A549 (cell line): ENCODE measurements at regions not wholly inside any gene's neighbourhood (a gene's known extent, or its start where the extent isn't known, plus 50 kb on each side); places are given as distances from the start of the nearest gene placed in this dataset.

Experiments used
- ATAC-seq, 2 experiments: fragments of 200-7000 bp in 1 of 2; fragments of >200 bp in 1 of 2; cut with Nextera tagmentation in 1 of 2; cut with Tn5 transposase in 1 of 2; 3 replicates each; pipeline versions ENCODE4 v1.8.0 to v1.9.1; 2018 to 2020; ENCODE audit warnings: mild to moderate bottlenecking in 1 of 2, moderate library complexity in 1 of 2
- CTCF ChIA-PET: fragments of 300-600 bp; sonication (Branson Sonifier 250); formaldehyde crosslinking; extraction: SDS; loops from one replicate; lab custom pipeline; 2021; ENCODE audit warnings: antibody characterized with exemption, inconsistent platforms; lab: Yijun Ruan, JAX
- POLR2A ChIA-PET: fragments of 350-600 bp; formaldehyde crosslinking; extraction: SDS; loops from one replicate; lab custom pipeline; 2021; ENCODE audit warnings: antibody characterized with exemption, inconsistent platforms; lab: Yijun Ruan, JAX
- DNase-seq, 2 experiments: peaks; one replicate each; pipeline versions ENCODE4 v3.0.0 to v3.0.0-alpha.2; 2011 to 2016; ENCODE audit warnings: low read depth in 1 of 2, low spot score in 1 of 2
- FAIRE-seq: peaks from 2 replicates; lab custom pipeline; 2011; peaks lifted over from hg19 to GRCh38; lab: Jason Lieb, UNC
- H3K27ac ChIP-seq, 2 experiments: fragments of >200 bp; sonication (Bioruptor Twin); formaldehyde crosslinking; 3 replicates each; pipeline ENCODE4 v1.5.1; 2016 to 2017
- H3K4me1 ChIP-seq: fragments of >200 bp; sonication (Bioruptor Twin); formaldehyde crosslinking; 3 replicates; pipeline ENCODE4 v1.6.1; 2016
- H3K4me2 ChIP-seq: fragments of >200 bp; sonication (Bioruptor Twin); formaldehyde crosslinking; 3 replicates; pipeline ENCODE4 v1.6.1; 2016
- H3K4me3 ChIP-seq: fragments of >200 bp; sonication (Bioruptor Twin); formaldehyde crosslinking; 3 replicates; pipeline ENCODE4 v1.5.1; 2016
- H3K9me3 ChIP-seq: fragments of >200 bp; sonication (Bioruptor Twin); formaldehyde crosslinking; 3 replicates; pipeline ENCODE4 v1.6.1; 2016
- BCL3 ChIP-seq: fragments of >200 bp; sonication (Bioruptor Twin); formaldehyde crosslinking; IDR thresholded peaks from 3 replicates; pipeline ENCODE4 v1.6.1; 2016
- EHMT2 ChIP-seq: fragments of 200-600 bp; sonication (generic); IDR thresholded peaks from 2 replicates; pipeline ENCODE4 v1.6.1; 2016; ENCODE audit warnings: antibody characterized with exemption, low read depth, mild to moderate bottlenecking, moderate library complexity
- ELK1 ChIP-seq: fragments of 150-350 bp; IDR thresholded peaks from 2 replicates; pipeline ENCODE4 v1.6.1; 2014; ENCODE audit warnings: low read depth, mild to moderate bottlenecking, low read length
- FOXS1 ChIP-seq: fragments of 250-450 bp; sonication (Bioruptor Pico); IDR thresholded peaks from 2 replicates; pipeline ENCODE4 v1.5.0; 2020; ENCODE audit warnings: mild to moderate bottlenecking, moderate library complexity
- HOXA7 ChIP-seq: fragments of 250-450 bp; sonication (Bioruptor Pico); IDR thresholded peaks from 2 replicates; pipeline ENCODE4 v1.5.0; 2020; ENCODE audit warnings: mild to moderate bottlenecking, moderate library complexity
- HOXB5 ChIP-seq: fragments of 250-450 bp; sonication (Bioruptor Pico); IDR thresholded peaks from 2 replicates; pipeline ENCODE4 v1.5.0; 2020; ENCODE audit warnings: mild to moderate bottlenecking, moderate library complexity
- JUNB ChIP-seq: fragments of >200 bp; sonication (Bioruptor Twin); formaldehyde crosslinking; IDR thresholded peaks from 2 replicates; pipeline ENCODE4 v1.6.1; 2016
- KDM1A ChIP-seq: fragments of 200-600 bp; sonication (generic); IDR thresholded peaks from 2 replicates; pipeline ENCODE4 v1.6.1; 2016; ENCODE audit warnings: low read depth, mild to moderate bottlenecking
- MAFK ChIP-seq: fragments of 450-650 bp; IDR thresholded peaks from 2 replicates; pipeline ENCODE4 v1.6.1; 2014; ENCODE audit not compliant: partially characterized antibody
- MAZ ChIP-seq: fragments of 150-350 bp; IDR thresholded peaks from 2 replicates; pipeline ENCODE4 v1.6.1; 2014; ENCODE audit warnings: antibody characterized with exemption, low read depth, low read length, borderline replicate concordance
- MYC ChIP-seq: IDR thresholded peaks from 2 replicates; pipeline ENCODE4 v1.6.1; 2012; ENCODE audit warnings: mild to moderate bottlenecking, inconsistent platforms, low read length, improper control_type of control experiment, borderline replicate concordance
- NFE2L2 ChIP-seq: fragments of 150-350 bp; conservative IDR thresholded peaks from 2 replicates; pipeline ENCODE4 v1.6.1; 2014; ENCODE audit warnings: low read length
- NR3C1 ChIP-seq: fragments of >200 bp; sonication (Bioruptor Twin); formaldehyde crosslinking; IDR thresholded peaks from 3 replicates; pipeline ENCODE4 v1.6.1; 2017
- PBX3 ChIP-seq: IDR thresholded peaks from 2 replicates; pipeline ENCODE4 v1.6.1; 2012
- RARB ChIP-seq: fragments of 250-450 bp; sonication (Bioruptor Pico); IDR thresholded peaks from 2 replicates; pipeline ENCODE4 v1.8.0; 2021; ENCODE audit warnings: mild to moderate bottlenecking, moderate library complexity
- RCOR1 ChIP-seq: fragments of 150-350 bp; IDR thresholded peaks from 2 replicates; pipeline ENCODE4 v1.6.1; 2014; ENCODE audit warnings: antibody characterized with exemption, low read length, low read depth
- RNF2 ChIP-seq: fragments of 200-600 bp; sonication (generic); IDR thresholded peaks from 2 replicates; pipeline ENCODE4 v1.6.1; 2016; ENCODE audit warnings: low read depth, mild to moderate bottlenecking, antibody characterized with exemption, moderate library complexity, borderline replicate concordance
- ZC3H11A ChIP-seq: fragments of 450-650 bp; IDR thresholded peaks from 2 replicates; pipeline ENCODE4 v1.6.1; 2014; ENCODE audit warnings: antibody characterized with exemption, mild to moderate bottlenecking
- WGBS: methylation state at CpG from one replicate; pipeline ENCODE4 v1.1.6; 2017; ENCODE audit errors: missing lambda C conversion rate; 5-methylcytosine and 5-hydroxymethylcytosine counted together
- TF ChIP-seq, protein P1 (sequence below): fragments of 250-450 bp; sonication (Bioruptor Pico); IDR thresholded peaks from 2 replicates; pipeline ENCODE4 v1.5.0; 2021; ENCODE audit warnings: mild to moderate bottlenecking, moderate library complexity, borderline replicate concordance
- TF ChIP-seq, protein P2 (sequence below): fragments of >200 bp; sonication (Bioruptor Twin); formaldehyde crosslinking; IDR thresholded peaks from 3 replicates; pipeline ENCODE4 v1.5.1; 2016
- TF ChIP-seq, protein P3 (sequence below): fragments of 200-600 bp; sonication (generic); IDR thresholded peaks from 2 replicates; pipeline ENCODE4 v1.6.1; 2016; ENCODE audit warnings: antibody characterized with exemption, mild to moderate bottlenecking, moderate library complexity

GRCh38 chr12:91395628-91396135 lies 213.1 kb upstream of the DCN start (continued):
- TF ChIP-seq, protein P1, sequence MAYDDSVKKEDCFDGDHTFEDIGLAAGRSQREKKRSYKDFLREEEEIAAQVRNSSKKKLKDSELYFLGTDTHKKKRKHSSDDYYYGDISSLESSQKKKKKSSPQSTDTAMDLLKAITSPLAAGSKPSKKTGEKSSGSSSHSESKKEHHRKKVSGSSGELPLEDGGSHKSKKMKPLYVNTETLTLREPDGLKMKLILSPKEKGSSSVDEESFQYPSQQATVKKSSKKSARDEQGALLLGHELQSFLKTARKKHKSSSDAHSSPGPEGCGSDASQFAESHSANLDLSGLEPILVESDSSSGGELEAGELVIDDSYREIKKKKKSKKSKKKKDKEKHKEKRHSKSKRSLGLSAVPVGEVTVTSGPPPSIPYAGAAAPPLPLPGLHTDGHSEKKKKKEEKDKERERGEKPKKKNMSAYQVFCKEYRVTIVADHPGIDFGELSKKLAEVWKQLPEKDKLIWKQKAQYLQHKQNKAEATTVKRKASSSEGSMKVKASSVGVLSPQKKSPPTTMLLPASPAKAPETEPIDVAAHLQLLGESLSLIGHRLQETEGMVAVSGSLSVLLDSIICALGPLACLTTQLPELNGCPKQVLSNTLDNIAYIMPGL = no peak
- TF ChIP-seq MYC (no peak), RARB (CRISPR knock-in tag) (no peak), FOXS1 (CRISPR knock-in tag) (no peak), ZC3H11A (no peak)

DNA sequence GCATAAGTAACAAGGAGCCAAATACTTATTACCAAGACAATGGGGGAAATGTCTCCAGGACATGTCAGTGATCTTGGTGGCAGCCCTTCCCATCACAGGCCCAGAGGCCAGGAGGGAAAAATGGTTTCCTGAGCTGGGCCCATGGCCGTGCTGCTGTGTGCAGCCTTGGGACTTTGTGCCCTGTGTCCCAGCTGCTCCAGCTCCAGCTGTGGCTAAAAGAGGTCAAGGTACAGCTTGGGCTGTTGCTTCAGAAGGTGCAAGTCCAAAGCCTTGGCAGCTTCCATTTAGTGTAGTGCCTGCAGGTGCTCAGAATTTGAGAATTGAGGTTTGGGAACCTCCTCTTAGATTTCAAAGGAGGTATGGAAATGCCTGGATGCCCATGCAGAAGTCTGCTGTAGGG lies 212.3 kb upstream of the DCN start:
- no peak overlapping the region for H3K4me2 ChIP-seq
- no peak for ATAC-seq
- no peak overlapping the region for H3K27ac ChIP-seq
- peaks cover 10% of the 10 kb centered on the region; the same call in 1 of the 3 replicates for H3K9me3 ChIP-seq
- no peak for DNase-seq
- H3K4me1 ChIP-seq = no peaks in the 10 kb centered on the region
- no peak for TF ChIP-seq MAZ
- no peak for TF ChIP-seq KDM1A
- TF ChIP-seq HOXA7 (CRISPR knock-in tag) = no peak
- TF ChIP-seq JUNB = no peak
- TF ChIP-seq, protein P2, sequence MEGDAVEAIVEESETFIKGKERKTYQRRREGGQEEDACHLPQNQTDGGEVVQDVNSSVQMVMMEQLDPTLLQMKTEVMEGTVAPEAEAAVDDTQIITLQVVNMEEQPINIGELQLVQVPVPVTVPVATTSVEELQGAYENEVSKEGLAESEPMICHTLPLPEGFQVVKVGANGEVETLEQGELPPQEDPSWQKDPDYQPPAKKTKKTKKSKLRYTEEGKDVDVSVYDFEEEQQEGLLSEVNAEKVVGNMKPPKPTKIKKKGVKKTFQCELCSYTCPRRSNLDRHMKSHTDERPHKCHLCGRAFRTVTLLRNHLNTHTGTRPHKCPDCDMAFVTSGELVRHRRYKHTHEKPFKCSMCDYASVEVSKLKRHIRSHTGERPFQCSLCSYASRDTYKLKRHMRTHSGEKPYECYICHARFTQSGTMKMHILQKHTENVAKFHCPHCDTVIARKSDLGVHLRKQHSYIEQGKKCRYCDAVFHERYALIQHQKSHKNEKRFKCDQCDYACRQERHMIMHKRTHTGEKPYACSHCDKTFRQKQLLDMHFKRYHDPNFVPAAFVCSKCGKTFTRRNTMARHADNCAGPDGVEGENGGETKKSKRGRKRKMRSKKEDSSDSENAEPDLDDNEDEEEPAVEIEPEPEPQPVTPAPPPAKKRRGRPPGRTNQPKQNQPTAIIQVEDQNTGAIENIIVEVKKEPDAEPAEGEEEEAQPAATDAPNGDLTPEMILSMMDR = no peak
- no peak for TF ChIP-seq NFE2L2
- no peak for TF ChIP-seq HOXB5
- no peak for TF ChIP-seq RNF2
- no peak for TF ChIP-seq RCOR1
- TF ChIP-seq, protein P3, sequence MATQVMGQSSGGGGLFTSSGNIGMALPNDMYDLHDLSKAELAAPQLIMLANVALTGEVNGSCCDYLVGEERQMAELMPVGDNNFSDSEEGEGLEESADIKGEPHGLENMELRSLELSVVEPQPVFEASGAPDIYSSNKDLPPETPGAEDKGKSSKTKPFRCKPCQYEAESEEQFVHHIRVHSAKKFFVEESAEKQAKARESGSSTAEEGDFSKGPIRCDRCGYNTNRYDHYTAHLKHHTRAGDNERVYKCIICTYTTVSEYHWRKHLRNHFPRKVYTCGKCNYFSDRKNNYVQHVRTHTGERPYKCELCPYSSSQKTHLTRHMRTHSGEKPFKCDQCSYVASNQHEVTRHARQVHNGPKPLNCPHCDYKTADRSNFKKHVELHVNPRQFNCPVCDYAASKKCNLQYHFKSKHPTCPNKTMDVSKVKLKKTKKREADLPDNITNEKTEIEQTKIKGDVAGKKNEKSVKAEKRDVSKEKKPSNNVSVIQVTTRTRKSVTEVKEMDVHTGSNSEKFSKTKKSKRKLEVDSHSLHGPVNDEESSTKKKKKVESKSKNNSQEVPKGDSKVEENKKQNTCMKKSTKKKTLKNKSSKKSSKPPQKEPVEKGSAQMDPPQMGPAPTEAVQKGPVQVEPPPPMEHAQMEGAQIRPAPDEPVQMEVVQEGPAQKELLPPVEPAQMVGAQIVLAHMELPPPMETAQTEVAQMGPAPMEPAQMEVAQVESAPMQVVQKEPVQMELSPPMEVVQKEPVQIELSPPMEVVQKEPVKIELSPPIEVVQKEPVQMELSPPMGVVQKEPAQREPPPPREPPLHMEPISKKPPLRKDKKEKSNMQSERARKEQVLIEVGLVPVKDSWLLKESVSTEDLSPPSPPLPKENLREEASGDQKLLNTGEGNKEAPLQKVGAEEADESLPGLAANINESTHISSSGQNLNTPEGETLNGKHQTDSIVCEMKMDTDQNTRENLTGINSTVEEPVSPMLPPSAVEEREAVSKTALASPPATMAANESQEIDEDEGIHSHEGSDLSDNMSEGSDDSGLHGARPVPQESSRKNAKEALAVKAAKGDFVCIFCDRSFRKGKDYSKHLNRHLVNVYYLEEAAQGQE = no peak
- no peak for TF ChIP-seq PBX3
- no peak for TF ChIP-seq EHMT2
- TF ChIP-seq NR3C1 = no peak
- TF ChIP-seq ELK1 = no peak
- no peak for TF ChIP-seq BCL3
- TF ChIP-seq MAFK = no peak
- no peak for TF ChIP-seq MYC
- TF ChIP-seq, all 56 proteins: peak for 0
- ChIA-PET CTCF (interaction anchor here (0.6 to 2.7 kb wide), 2 partner anchors 13 to 1254 kb away, joined by 3 to 12 read pairs; no protein-coding TSS in a partner anchor), POLR2A (no interaction called here)
- no peak for FAIRE-seq
- WGBS = 62% methylated on average over 1 of the region's 1 CpG
- no peak overlapping the region for H3K4me3 ChIP-seq
